GM19043 (cell line): ENCODE measurements at regions not wholly inside any gene's neighbourhood (a gene's known extent, or its start where the extent isn't known, plus 50 kb on each side); places are given as distances from the start of the nearest gene placed in this dataset.
"Not testable (repeated sequence)": the region's sequence is repeated elsewhere in the genome, so short reads cannot be mapped to it uniquely, and the experiment has no call there.

ENCODE experiments used
- ATAC-seq: cut with Tn5 transposase; IDR thresholded peaks from one replicate; pipeline ENCODE4 v1.9.1; 2021; ENCODE audit warnings: low read depth; ENCODE audit not compliant: unreplicated experiment

- no peak for ATAC-seq
Measured at GRCh38 chr13:56457535-56458190, 683.1 kb upstream of the PRR20A start.

- no peak for ATAC-seq
Measured at GRCh38 chr13:56459286-56459685, 681.4 kb upstream of the PRR20A start.

- ATAC-seq: no peak
Measured at GRCh38 chr13:56501750-56502149, 639.0 kb upstream of the PRR20A start.

- no peak for ATAC-seq
Measured at GRCh38 chr13:56510836-56511235, 629.9 kb upstream of the PRR20A start.

- ATAC-seq: not testable (repeated sequence)
Measured at GRCh38 chr13:56512336-56512735, 628.4 kb upstream of the PRR20A start.

GRCh38 chr13:56515441-56515840 is 625.3 kb upstream of the PRR20A start:
- ATAC-seq: no peak

GRCh38 chr13:56528040-56528790 is 612.5 kb upstream of the PRR20A start:
- no peak for ATAC-seq

- ATAC-seq: no peak
Measured at GRCh38 chr13:56530096-56530495, 610.6 kb upstream of the PRR20A start.

- ATAC-seq: not testable (repeated sequence)
Measured at GRCh38 chr13:56547921-56548320, 592.8 kb upstream of the PRR20A start.

- ATAC-seq: no peak
Measured at GRCh38 chr13:56558698-56559320, 581.9 kb upstream of the PRR20A start.

- ATAC-seq: no peak
Measured at GRCh38 chr13:56561327-56561726, 579.4 kb upstream of the PRR20A start.

- ATAC-seq: no peak
Measured at GRCh38 chr13:56563663-56564062, 577.1 kb upstream of the PRR20A start.

- no peak for ATAC-seq
Measured at GRCh38 chr13:56586976-56587375, 553.7 kb upstream of the PRR20A start.

GRCh38 chr13:56615572-56615971 is 525.1 kb upstream of the PRR20A start:
- ATAC-seq: no peak

GRCh38 chr13:56622840-56623239 is 517.9 kb upstream of the PRR20A start:
- ATAC-seq: no peak

- not testable (repeated sequence) for ATAC-seq
Measured at GRCh38 chr13:56628886-56629285, 511.8 kb upstream of the PRR20A start.

- ATAC-seq: not testable (repeated sequence)
Measured at GRCh38 chr13:56631060-56631459, 509.7 kb upstream of the PRR20A start.

GRCh38 chr13:56653043-56653442 is 487.7 kb upstream of the PRR20A start:
- no peak for ATAC-seq

GRCh38 chr13:56659041-56659471 is 481.7 kb upstream of the PRR20A start:
- ATAC-seq: no peak

GRCh38 chr13:56670563-56670962 is 470.2 kb upstream of the PRR20A start:
- ATAC-seq: no peak

GRCh38 chr13:56681404-56681803 is 459.3 kb upstream of the PRR20A start:
- ATAC-seq: no peak

- no peak for ATAC-seq
Measured at GRCh38 chr13:56687131-56687530, 453.6 kb upstream of the PRR20A start.
